Upper lobe of left lung (tissue), 6 donors: ENCODE measurements at regions not wholly inside any gene's neighbourhood (a gene's known extent, or its start where the extent isn't known, plus 50 kb on each side); places are given as distances from the start of the nearest gene placed in this dataset.

Experiments used
- ATAC-seq, 2 donors: fragments of 200-7000 bp; cut with Tn5 transposase; one replicate each; pipeline ENCODE4 v1.9.1; 2022; ENCODE audit warnings: mild to moderate bottlenecking in 2 of 2, moderate library complexity in 2 of 2; ENCODE audit not compliant: low FRiP score in 2 of 2
- DNase-seq, 2 donors: peaks; one replicate each; pipeline ENCODE4 v3.0.0-alpha.2; 2019 to 2020
- H3K27ac ChIP-seq, 4 donors: fragments of 200-600 bp; sonication (generic); one replicate each; pipeline ENCODE4 v1.5.1; 2016 to 2019
- H3K27me3 ChIP-seq, 4 donors: fragments of 200-600 bp; sonication (generic); one replicate each; pipeline ENCODE4 v1.5.1; 2017 to 2019
- H3K36me3 ChIP-seq, 4 donors: fragments of 200-600 bp; sonication (generic); one replicate each; pipeline ENCODE4 v1.5.1; 2016 to 2019
- H3K4me1 ChIP-seq, 4 donors: fragments of 200-600 bp; sonication (generic); one replicate each; pipeline ENCODE4 v1.5.1; 2018 to 2019
- H3K4me3 ChIP-seq, 4 donors: fragments of 200-600 bp; sonication (generic); one replicate each; pipeline ENCODE4 v1.5.1; 2017 to 2019; ENCODE audit warnings: mild to moderate bottlenecking in 2 of 4, moderate library complexity in 1 of 4
- H3K9me3 ChIP-seq, 4 donors: fragments of 200-600 bp; sonication (generic); one replicate each; pipeline ENCODE4 v1.5.1; 2018 to 2019
- CTCF ChIP-seq, 6 experiments: fragments of 450-650 bp in 4 of 6; fragments of 200-600 bp in 2 of 6; sonication (generic) in 2 of 6; IDR thresholded peaks; one replicate each; pipeline ENCODE4 v1.5.1; 2016 to 2019; ENCODE audit warnings: antibody characterized with exemption in 6 of 6
- EP300 ChIP-seq, 4 donors: sonication (generic); formaldehyde crosslinking; IDR thresholded peaks; one replicate each; pipeline ENCODE4 v1.5.1; 2017; ENCODE audit warnings: antibody characterized with exemption in 4 of 4, control low read depth in 2 of 4
- POLR2A ChIP-seq, 4 donors: fragments of 450-650 bp; IDR thresholded peaks; one replicate each; pipeline ENCODE4 v1.5.1; 2016 to 2017; ENCODE audit warnings: antibody characterized with exemption in 4 of 4, mild to moderate bottlenecking in 2 of 4
- POLR2AphosphoS5 ChIP-seq, 2 donors: sonication (generic); formaldehyde crosslinking; IDR thresholded peaks; one replicate each; pipeline ENCODE4 v1.5.1; 2017; ENCODE audit warnings: antibody characterized with exemption in 2 of 2
- WGBS, 2 donors: methylation state at CpG; one replicate each; pipeline ENCODE4 v1.1.5; 2017 to 2018; 5-methylcytosine and 5-hydroxymethylcytosine counted together
- donor health status: DM: no; HTN: no; CAD: no; lungs with moderate emphysema.
- donor health status: DM: no; HTN: yes; CAD: no; lungs with severe emphysema.

GRCh38 chr5:174401793-174402192, 322.6 kb upstream of the MSX2 start:
- H3K4me3 ChIP-seq, result no peak overlapping the region
- ATAC-seq (no peak), DNase-seq (no peak)
- no peaks in the 10 kb centered on the region for H3K4me1 ChIP-seq
- H3K9me3 ChIP-seq, result no peaks in the 10 kb centered on the region
- H3K27me3 ChIP-seq, result no peaks in the 10 kb centered on the region
- no peaks in the 10 kb centered on the region for H3K36me3 ChIP-seq
- H3K27ac ChIP-seq, result no peak overlapping the region
- 43 to 48% methylated on average over 5 of the region's 5 CpGs for WGBS, 2 donors
- TF ChIP-seq EP300 (IDR thresholded peaks at IDR 0.05) (no peak), POLR2AphosphoS5 (IDR thresholded peaks at IDR 0.05) (no peak)

GRCh38 chr5:174402222-174402812, 322.1 kb upstream of the MSX2 start:
- Histone ChIP-seq H3K4me3 (no peak overlapping the region), H3K27me3 (no peaks in the 10 kb centered on the region), H3K27ac (no peak overlapping the region), H3K4me1 (no peaks in the 10 kb centered on the region), H3K36me3 (no peaks in the 10 kb centered on the region), H3K9me3 (no peaks in the 10 kb centered on the region)
- ATAC-seq (no peak), DNase-seq (no peak)
- TF ChIP-seq POLR2A (IDR thresholded peaks at IDR 0.05) (no peak), EP300 (IDR thresholded peaks at IDR 0.05) (no peak), CTCF (IDR thresholded peaks at IDR 0.05) (no peak), POLR2AphosphoS5 (IDR thresholded peaks at IDR 0.05) (no peak)
- 53 to 63% methylated on average over 4 of the region's 4 CpGs for WGBS, 2 donors

GRCh38 chr5:174404848-174405247, 319.5 kb upstream of the MSX2 start:
- DNase-seq (no peak), ATAC-seq (peak in 1 of 2 donors; percentile 20)
- 73 to 83% methylated on average over 5 of the region's 5 CpGs for WGBS, 2 donors
- H3K9me3 ChIP-seq, result no peaks in the 10 kb centered on the region
- no peak overlapping the region for H3K27ac ChIP-seq
- no peaks in the 10 kb centered on the region for H3K36me3 ChIP-seq
- no peak overlapping the region for H3K4me3 ChIP-seq
- TF ChIP-seq CTCF (IDR thresholded peaks at IDR 0.05), result no peak
- TF ChIP-seq EP300 (IDR thresholded peaks at IDR 0.05), result no peak
- no peak for TF ChIP-seq POLR2AphosphoS5 (IDR thresholded peaks at IDR 0.05)
- no peak for TF ChIP-seq POLR2A (IDR thresholded peaks at IDR 0.05)
- H3K4me1 ChIP-seq, result no peaks in the 10 kb centered on the region
- no peaks in the 10 kb centered on the region for H3K27me3 ChIP-seq

GRCh38 chr5:174409070-174409469, 315.3 kb upstream of the MSX2 start:
- H3K36me3 ChIP-seq, result no peaks in the 10 kb centered on the region
- no peak for TF ChIP-seq POLR2A (IDR thresholded peaks at IDR 0.05)
- TF ChIP-seq EP300 (IDR thresholded peaks at IDR 0.05), result no peak
- H3K4me1 ChIP-seq, result no peaks in the 10 kb centered on the region
- H3K27me3 ChIP-seq, result no peaks in the 10 kb centered on the region
- no peak overlapping the region for H3K27ac ChIP-seq
- no peak for DNase-seq
- H3K4me3 ChIP-seq, result no peak overlapping the region
- no peaks in the 10 kb centered on the region for H3K9me3 ChIP-seq
- WGBS, 2 donors, result 49 to 59% methylated on average over 3 of the region's 3 CpGs
- ATAC-seq, result no peak

GRCh38 chr5:174409971-174410370, 314.4 kb upstream of the MSX2 start:
- DNase-seq, result no peak

More at GRCh38 chr5:174409971-174410370, 314.4 kb upstream of the MSX2 start:
- no peaks in the 10 kb centered on the region for H3K36me3 ChIP-seq
- no peaks in the 10 kb centered on the region for H3K4me1 ChIP-seq
- 81 to 87% methylated on average over 1 of the region's 1 CpG for WGBS, 2 donors
- no peaks in the 10 kb centered on the region for H3K9me3 ChIP-seq
- H3K4me3 ChIP-seq, result no peak overlapping the region
- no peak overlapping the region for H3K27ac ChIP-seq
- TF ChIP-seq EP300 (IDR thresholded peaks at IDR 0.05) (no peak), POLR2A (IDR thresholded peaks at IDR 0.05) (no peak), POLR2AphosphoS5 (IDR thresholded peaks at IDR 0.05) (no peak), CTCF (IDR thresholded peaks at IDR 0.05) (no peak)
- no peak for ATAC-seq
- no peaks in the 10 kb centered on the region for H3K27me3 ChIP-seq
